Testis (tissue), 2 donors: ENCODE measurements at regions not wholly inside any gene's neighbourhood (a gene's known extent, or its start where the extent isn't known, plus 50 kb on each side); places are given as distances from the start of the nearest gene placed in this dataset.

Source experiments
- POLR2A ChIP-seq: fragments of 450-650 bp; IDR thresholded peaks from one replicate; pipeline ENCODE4 v1.6.1; 2017; ENCODE audit warnings: antibody characterized with exemption, mild to moderate bottlenecking, moderate library complexity
- TF ChIP-seq, protein P1 (sequence below), 3 experiments: fragments of 450-650 bp in 2 of 3; fragments of 200-600 bp in 1 of 3; sonication (generic) in 1 of 3; IDR thresholded peaks; one replicate each; pipeline ENCODE4 v1.5.1; 2016 to 2019; ENCODE audit warnings: antibody characterized with exemption in 3 of 3, mild to moderate bottlenecking in 2 of 3, moderate library complexity in 1 of 3

- TF ChIP-seq, protein P1, sequence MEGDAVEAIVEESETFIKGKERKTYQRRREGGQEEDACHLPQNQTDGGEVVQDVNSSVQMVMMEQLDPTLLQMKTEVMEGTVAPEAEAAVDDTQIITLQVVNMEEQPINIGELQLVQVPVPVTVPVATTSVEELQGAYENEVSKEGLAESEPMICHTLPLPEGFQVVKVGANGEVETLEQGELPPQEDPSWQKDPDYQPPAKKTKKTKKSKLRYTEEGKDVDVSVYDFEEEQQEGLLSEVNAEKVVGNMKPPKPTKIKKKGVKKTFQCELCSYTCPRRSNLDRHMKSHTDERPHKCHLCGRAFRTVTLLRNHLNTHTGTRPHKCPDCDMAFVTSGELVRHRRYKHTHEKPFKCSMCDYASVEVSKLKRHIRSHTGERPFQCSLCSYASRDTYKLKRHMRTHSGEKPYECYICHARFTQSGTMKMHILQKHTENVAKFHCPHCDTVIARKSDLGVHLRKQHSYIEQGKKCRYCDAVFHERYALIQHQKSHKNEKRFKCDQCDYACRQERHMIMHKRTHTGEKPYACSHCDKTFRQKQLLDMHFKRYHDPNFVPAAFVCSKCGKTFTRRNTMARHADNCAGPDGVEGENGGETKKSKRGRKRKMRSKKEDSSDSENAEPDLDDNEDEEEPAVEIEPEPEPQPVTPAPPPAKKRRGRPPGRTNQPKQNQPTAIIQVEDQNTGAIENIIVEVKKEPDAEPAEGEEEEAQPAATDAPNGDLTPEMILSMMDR (IDR thresholded peaks at IDR 0.05), result no peak
- no peak for TF ChIP-seq POLR2A
Measured at GRCh38 chr2:100202567-100202966, 60.2 kb upstream of the AFF3 start.
